ENCODE measurements at regions not wholly inside any gene's neighbourhood (a gene's known extent, or its start where the extent isn't known, plus 50 kb on each side); places are given as distances from the start of the nearest gene placed in this dataset.

DNA sequence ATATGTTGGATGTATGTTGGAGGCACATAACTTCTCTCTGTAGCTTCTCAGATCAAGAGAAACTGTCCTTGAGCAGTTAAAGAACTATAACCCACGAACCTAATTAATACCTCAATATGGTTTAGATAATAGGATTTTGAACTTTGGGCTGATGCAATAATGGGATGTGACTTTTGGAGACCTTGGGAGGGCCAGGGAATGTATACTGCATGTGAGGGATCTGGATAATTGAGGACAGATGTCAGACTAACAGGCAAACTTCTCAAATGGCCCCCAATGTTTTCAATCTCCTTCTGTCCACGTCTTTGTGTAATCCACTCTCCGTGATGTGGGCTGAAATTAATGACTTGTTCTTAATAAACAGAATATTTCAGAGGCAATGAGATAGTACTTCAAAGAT is 202.2 kb upstream of the FAT4 start:
- TF ChIP-seq, protein P1, sequence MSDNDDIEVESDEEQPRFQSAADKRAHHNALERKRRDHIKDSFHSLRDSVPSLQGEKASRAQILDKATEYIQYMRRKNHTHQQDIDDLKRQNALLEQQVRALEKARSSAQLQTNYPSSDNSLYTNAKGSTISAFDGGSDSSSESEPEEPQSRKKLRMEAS (IDR thresholded peaks at IDR 0.05; ENCODE audit: insufficient read depth, insufficient read length) = no peak
- TF ChIP-seq, protein P2, sequence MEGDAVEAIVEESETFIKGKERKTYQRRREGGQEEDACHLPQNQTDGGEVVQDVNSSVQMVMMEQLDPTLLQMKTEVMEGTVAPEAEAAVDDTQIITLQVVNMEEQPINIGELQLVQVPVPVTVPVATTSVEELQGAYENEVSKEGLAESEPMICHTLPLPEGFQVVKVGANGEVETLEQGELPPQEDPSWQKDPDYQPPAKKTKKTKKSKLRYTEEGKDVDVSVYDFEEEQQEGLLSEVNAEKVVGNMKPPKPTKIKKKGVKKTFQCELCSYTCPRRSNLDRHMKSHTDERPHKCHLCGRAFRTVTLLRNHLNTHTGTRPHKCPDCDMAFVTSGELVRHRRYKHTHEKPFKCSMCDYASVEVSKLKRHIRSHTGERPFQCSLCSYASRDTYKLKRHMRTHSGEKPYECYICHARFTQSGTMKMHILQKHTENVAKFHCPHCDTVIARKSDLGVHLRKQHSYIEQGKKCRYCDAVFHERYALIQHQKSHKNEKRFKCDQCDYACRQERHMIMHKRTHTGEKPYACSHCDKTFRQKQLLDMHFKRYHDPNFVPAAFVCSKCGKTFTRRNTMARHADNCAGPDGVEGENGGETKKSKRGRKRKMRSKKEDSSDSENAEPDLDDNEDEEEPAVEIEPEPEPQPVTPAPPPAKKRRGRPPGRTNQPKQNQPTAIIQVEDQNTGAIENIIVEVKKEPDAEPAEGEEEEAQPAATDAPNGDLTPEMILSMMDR (IDR thresholded peaks at IDR 0.05; ENCODE audit: extremely low read depth in 1 of 2, insufficient read depth in 1 of 2, low read depth in 1 of 2, low read length in 2 of 2) = no peak
- no peak for TF ChIP-seq GATA2 (IDR thresholded peaks at IDR 0.05; ENCODE audit: insufficient read depth, insufficient read length, low read depth, low read length)
- TF ChIP-seq EZH2 (IDR thresholded peaks at IDR 0.05; ENCODE audit: borderline replicate concordance, low read depth, low read length, severe bottlenecking) = no peak
- TF ChIP-seq MYC (IDR thresholded peaks at IDR 0.05; ENCODE audit: low read depth, low read length) = no peak

DNA sequence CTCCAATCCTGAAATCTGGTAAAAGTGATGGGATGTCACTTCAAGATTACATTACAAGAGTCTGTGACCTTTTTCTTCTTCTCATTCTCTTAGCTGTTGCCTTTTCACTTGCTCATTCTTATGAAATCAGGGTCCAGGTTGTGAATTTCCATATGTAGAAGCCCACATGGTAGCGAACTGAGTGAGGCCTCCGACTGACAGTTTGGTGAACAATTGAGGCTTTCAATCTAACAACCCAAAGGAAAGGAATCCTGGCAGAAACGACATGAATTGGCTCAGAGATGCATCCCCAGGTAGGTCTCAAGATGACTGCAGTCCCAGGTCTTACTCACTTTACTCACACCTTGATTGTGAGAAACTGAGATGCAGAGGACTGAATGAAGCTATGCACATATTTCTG is 203.4 kb upstream of the FAT4 start:
- Histone ChIP-seq H3K9me3 (replicated peaks; ENCODE audit: control insufficient read depth, insufficient read depth, low read length) (no peaks in the 10 kb centered on the region), H3K36me3 (ENCODE audit: control insufficient read depth in 2 of 2, extremely low read depth in 1 of 2, insufficient read depth in 2 of 2, low read length in 2 of 2) (no peaks in the 10 kb centered on the region), H3K9me1 (replicated peaks; ENCODE audit: control insufficient read depth, extremely low read depth, insufficient read depth, low read length) (no peaks in the 10 kb centered on the region), H3K4me2 (ENCODE audit: insufficient read depth, low read length) (no peak overlapping the region), H3K9ac (replicated peaks; ENCODE audit: extremely low read depth, insufficient read depth, low read length) (no peak overlapping the region), H4K20me1 (replicated peaks; ENCODE audit: control insufficient read depth, extremely low read depth, insufficient read depth, low read length) (no peaks in the 10 kb centered on the region), H3K27ac (ENCODE audit: insufficient read depth, low read depth, low read length) (no peak overlapping the region), H3K4me3 (replicated peaks in 1 of 3; ENCODE audit: insufficient read depth in 1 of 3, low read depth in 1 of 3, low read length in 3 of 3) (no peak overlapping the region), H2AFZ (ENCODE audit: low read depth, low read length) (no peak overlapping the region), H3K27me3 (ENCODE audit: control insufficient read depth in 2 of 2, insufficient read depth in 2 of 2, low read length in 2 of 2) (no peaks in the 10 kb centered on the region), H3K4me1 (ENCODE audit: control insufficient read depth, extremely low read depth, insufficient read depth, low read length) (no peaks in the 10 kb centered on the region), H3K79me2 (ENCODE audit: control insufficient read depth, insufficient read depth, low read length) (no peaks in the 10 kb centered on the region)
- ChIA-PET CTCF (interaction anchor here (1.2 kb wide), 1 partner anchor 20 kb away, joined by 4 read pairs; no protein-coding TSS in a partner anchor), POLR2A (no interaction called here)
- DNase-seq (ENCODE audit: low read depth, low spot score) (no peak), FAIRE-seq (peak; percentile 26)
- no TSS peak for BruUV-seq (replicated peaks)
- intact Hi-C loops (cut with micrococcal nuclease) (no loop called here), dilution Hi-C loops (cut with MboI; ENCODE audit: extremely low pct_ligation_motif_present, low sequenced_read_pairs) (no loop called here)
- TF ChIP-seq POLR2A (IDR thresholded peaks at IDR 0.05; ENCODE audit: low read depth, low read length) (no peak), EZH2 (IDR thresholded peaks at IDR 0.05; ENCODE audit: borderline replicate concordance, low read depth, low read length, severe bottlenecking) (no peak), GATA2 (IDR thresholded peaks at IDR 0.05; ENCODE audit: insufficient read depth, insufficient read length, low read depth, low read length) (no peak), FOS (IDR thresholded peaks at IDR 0.05; ENCODE audit: borderline replicate concordance, insufficient read depth, low read length) (no peak), JUN (IDR thresholded peaks at IDR 0.05; ENCODE audit: borderline replicate concordance, insufficient read depth, insufficient read length, low read depth) (no peak), POLR2AphosphoS5 (IDR thresholded peaks at IDR 0.05; ENCODE audit: insufficient read depth, low read depth, low read length) (no peak), MYC (IDR thresholded peaks at IDR 0.05; ENCODE audit: low read depth, low read length) (no peak)
- TF ChIP-seq, protein P2 (IDR thresholded peaks at IDR 0.05; ENCODE audit: extremely low read depth in 1 of 2, insufficient read depth in 1 of 2, low read depth in 1 of 2, low read length in 2 of 2) = no peak
- TF ChIP-seq, protein P1 (IDR thresholded peaks at IDR 0.05; ENCODE audit: insufficient read depth, insufficient read length) = no peak

More for the DNA sequence above, 202.2 kb upstream of the FAT4 start:
- FAIRE-seq (no peak), DNase-seq (ENCODE audit: low read depth, low spot score) (no peak)
- no TSS peak for BruUV-seq (replicated peaks)
- H3K36me3 ChIP-seq (ENCODE audit: control insufficient read depth in 2 of 2, extremely low read depth in 1 of 2, insufficient read depth in 2 of 2, low read length in 2 of 2) = no peaks in the 10 kb centered on the region
- CTCF ChIA-PET = interaction anchor here (1.2 kb wide), 1 partner anchor 21 kb away, joined by 4 read pairs; no protein-coding TSS in a partner anchor
- H3K27ac ChIP-seq (ENCODE audit: insufficient read depth, low read depth, low read length) = no peak overlapping the region
- H3K4me1 ChIP-seq (ENCODE audit: control insufficient read depth, extremely low read depth, insufficient read depth, low read length) = no peaks in the 10 kb centered on the region
- intact Hi-C loops (cut with micrococcal nuclease) = no loop called here
- no peaks in the 10 kb centered on the region for H4K20me1 ChIP-seq (replicated peaks; ENCODE audit: control insufficient read depth, extremely low read depth, insufficient read depth, low read length)
- H3K9me3 ChIP-seq (replicated peaks; ENCODE audit: control insufficient read depth, insufficient read depth, low read length) = no peaks in the 10 kb centered on the region
- no peaks in the 10 kb centered on the region for H3K9me1 ChIP-seq (replicated peaks; ENCODE audit: control insufficient read depth, extremely low read depth, insufficient read depth, low read length)
- H3K4me3 ChIP-seq (replicated peaks in 1 of 3; ENCODE audit: insufficient read depth in 1 of 3, low read depth in 1 of 3, low read length in 3 of 3) = no peak overlapping the region
- POLR2A ChIA-PET = no interaction called here
- H2AFZ ChIP-seq (ENCODE audit: low read depth, low read length) = no peak overlapping the region
- no peaks in the 10 kb centered on the region for H3K27me3 ChIP-seq (ENCODE audit: control insufficient read depth in 2 of 2, insufficient read depth in 2 of 2, low read length in 2 of 2)
- dilution Hi-C loops (cut with MboI; ENCODE audit: extremely low pct_ligation_motif_present, low sequenced_read_pairs) = no loop called here
- H3K79me2 ChIP-seq (ENCODE audit: control insufficient read depth, insufficient read depth, low read length) = no peaks in the 10 kb centered on the region
- H3K9ac ChIP-seq (replicated peaks; ENCODE audit: extremely low read depth, insufficient read depth, low read length) = no peak overlapping the region
- H3K4me2 ChIP-seq (ENCODE audit: insufficient read depth, low read length) = no peak overlapping the region
